HEK293 (cell line): ENCODE measurements at regions not wholly inside any gene's neighbourhood (a gene's known extent, or its start where the extent isn't known, plus 50 kb on each side); places are given as distances from the start of the nearest gene placed in this dataset.

ENCODE experiments used
- CTCF ChIP-seq: fragments of 450-650 bp; formaldehyde crosslinking; IDR thresholded peaks from 2 replicates; pipeline ENCODE4 v1.5.1; 2016; ENCODE audit warnings: missing biosample characterization, missing genetic modification characterization
- MYNN ChIP-seq: fragments of 450-650 bp; formaldehyde crosslinking; IDR thresholded peaks from 2 replicates; pipeline ENCODE4 v1.5.1; 2016; ENCODE audit warnings: missing biosample characterization, missing genetic modification characterization, borderline replicate concordance
- PBX3 ChIP-seq: sonication (generic); formaldehyde crosslinking; IDR thresholded peaks from 2 replicates; pipeline ENCODE4 v1.8.1; 2022; ENCODE audit warnings: mild to moderate bottlenecking, moderate library complexity, missing genetic modification reagents
- RBAK ChIP-seq: fragments of 450-650 bp; formaldehyde crosslinking; IDR thresholded peaks from 2 replicates; pipeline ENCODE4 v1.5.1; 2016; ENCODE audit warnings: missing biosample characterization, missing genetic modification characterization
- SP2 ChIP-seq: fragments of 450-650 bp; formaldehyde crosslinking; IDR thresholded peaks from 2 replicates; pipeline ENCODE4 v1.5.1; 2016; ENCODE audit warnings: missing biosample characterization, missing genetic modification characterization
- ZNF600 ChIP-seq: fragments of 450-650 bp; formaldehyde crosslinking; IDR thresholded peaks from 2 replicates; pipeline ENCODE4 v1.5.1; 2016; ENCODE audit warnings: missing biosample characterization, missing genetic modification characterization
- ZSCAN23 ChIP-seq: fragments of 450-650 bp; formaldehyde crosslinking; IDR thresholded peaks from 2 replicates; pipeline ENCODE4 v1.5.1; 2016; ENCODE audit warnings: missing biosample characterization, missing genetic modification characterization

GRCh38 chr5:135203019-135203418 is 169.0 kb upstream of the PITX1 start:
- TF ChIP-seq MYNN (tag by site-specific recombination), result no peak
- TF ChIP-seq PBX3 (CRISPR knock-in tag), result no peak
- TF ChIP-seq ZNF600, result no peak
- no peak for TF ChIP-seq CTCF (tag by site-specific recombination)
- no peak for TF ChIP-seq RBAK (tag by site-specific recombination)
- no peak for TF ChIP-seq ZSCAN23 (tag by site-specific recombination)
- TF ChIP-seq SP2 (tag by site-specific recombination), result no peak
